Gastrocnemius medialis (tissue), 4 donors: ENCODE measurements at regions not wholly inside any gene's neighbourhood (a gene's known extent, or its start where the extent isn't known, plus 50 kb on each side); places are given as distances from the start of the nearest gene placed in this dataset.

Experiments
- POLR2A ChIP-seq, 2 donors: fragments of 450-650 bp; IDR thresholded peaks; one replicate each; pipeline ENCODE4 v1.6.1; 2017; ENCODE audit warnings: antibody characterized with exemption in 2 of 2, mild to moderate bottlenecking in 2 of 2, moderate library complexity in 2 of 2
- TF ChIP-seq, protein P1 (sequence below), 5 experiments: fragments of 450-650 bp in 3 of 5; fragments of 200-600 bp in 2 of 5; sonication (generic) in 2 of 5; IDR thresholded peaks in 4 of 5; conservative IDR thresholded peaks in 1 of 5; 1 replicate in 4 of 5; 2 replicates in 1 of 5; pipeline ENCODE4 v1.5.1; 2016 to 2019; ENCODE audit warnings: antibody characterized with exemption in 5 of 5, mild to moderate bottlenecking in 3 of 5, moderate library complexity in 3 of 5

DNA sequence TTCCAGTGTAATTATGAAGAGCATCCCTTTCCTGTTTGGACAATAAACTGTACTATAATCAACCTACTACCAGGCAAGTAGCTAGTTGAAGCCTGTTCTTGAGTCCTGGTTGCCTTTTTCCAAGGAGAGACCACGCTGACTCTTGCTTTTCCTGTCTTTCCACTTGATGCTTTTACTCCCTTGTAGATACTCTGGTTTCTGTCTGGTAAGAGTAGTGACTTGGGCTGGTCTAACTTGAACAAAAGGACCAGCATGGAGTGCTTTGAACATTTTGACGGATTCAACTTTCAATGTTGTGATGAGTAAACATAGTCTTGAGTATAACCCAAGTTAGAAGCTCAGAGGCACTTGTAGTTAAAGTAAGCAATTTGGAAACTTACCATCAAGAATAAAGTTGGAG, 464.3 kb downstream of the GADD45G start:
- TF ChIP-seq, protein P1, sequence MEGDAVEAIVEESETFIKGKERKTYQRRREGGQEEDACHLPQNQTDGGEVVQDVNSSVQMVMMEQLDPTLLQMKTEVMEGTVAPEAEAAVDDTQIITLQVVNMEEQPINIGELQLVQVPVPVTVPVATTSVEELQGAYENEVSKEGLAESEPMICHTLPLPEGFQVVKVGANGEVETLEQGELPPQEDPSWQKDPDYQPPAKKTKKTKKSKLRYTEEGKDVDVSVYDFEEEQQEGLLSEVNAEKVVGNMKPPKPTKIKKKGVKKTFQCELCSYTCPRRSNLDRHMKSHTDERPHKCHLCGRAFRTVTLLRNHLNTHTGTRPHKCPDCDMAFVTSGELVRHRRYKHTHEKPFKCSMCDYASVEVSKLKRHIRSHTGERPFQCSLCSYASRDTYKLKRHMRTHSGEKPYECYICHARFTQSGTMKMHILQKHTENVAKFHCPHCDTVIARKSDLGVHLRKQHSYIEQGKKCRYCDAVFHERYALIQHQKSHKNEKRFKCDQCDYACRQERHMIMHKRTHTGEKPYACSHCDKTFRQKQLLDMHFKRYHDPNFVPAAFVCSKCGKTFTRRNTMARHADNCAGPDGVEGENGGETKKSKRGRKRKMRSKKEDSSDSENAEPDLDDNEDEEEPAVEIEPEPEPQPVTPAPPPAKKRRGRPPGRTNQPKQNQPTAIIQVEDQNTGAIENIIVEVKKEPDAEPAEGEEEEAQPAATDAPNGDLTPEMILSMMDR (IDR thresholded peaks at IDR 0.05 in 4 of 5, conservative IDR thresholded peaks at IDR 0.05 in 1 of 5) = no peak
- no peak for TF ChIP-seq POLR2A (IDR thresholded peaks at IDR 0.05)
